NCI-H146 (cell line): ENCODE measurements at regions not wholly inside any gene's neighbourhood (a gene's known extent, or its start where the extent isn't known, plus 50 kb on each side); places are given as distances from the start of the nearest gene placed in this dataset.

Experiments used
- DNase-seq: peaks from one replicate; lab custom pipeline; 2025; lab: John Stamatoyannopoulos, UW

GRCh38 chr22:27008454-27008853 is 351.1 kb downstream of the MIAT start:
- DNase-seq: no peak

- DNase-seq: no peak
Measured at GRCh38 chr22:27011133-27011532, 353.7 kb downstream of the MIAT start.

- no peak for DNase-seq
Measured at GRCh38 chr22:27011717-27012116, 354.3 kb downstream of the MIAT start.

- DNase-seq: no peak
Measured at GRCh38 chr22:27019827-27020226, 362.4 kb downstream of the MIAT start.

GRCh38 chr22:27022274-27022895 is 365.0 kb downstream of the MIAT start:
- no peak for DNase-seq

GRCh38 chr22:27022896-27023361 is 365.5 kb downstream of the MIAT start:
- DNase-seq: no peak

GRCh38 chr22:27023591-27023990 is 366.2 kb downstream of the MIAT start:
- no peak for DNase-seq

- no peak for DNase-seq
Measured at GRCh38 chr22:27024982-27025381, 367.6 kb downstream of the MIAT start.

- no peak for DNase-seq
Measured at GRCh38 chr22:27028093-27028492, 370.7 kb downstream of the MIAT start.

- no peak for DNase-seq
Measured at GRCh38 chr22:27029584-27030130, 372.3 kb downstream of the MIAT start.

- no peak for DNase-seq
Measured at GRCh38 chr22:27032091-27032761, 374.8 kb downstream of the MIAT start.

- DNase-seq: no peak
Measured at GRCh38 chr22:27041745-27042310, 384.4 kb downstream of the MIAT start.

GRCh38 chr22:27043262-27043661 is 385.9 kb downstream of the MIAT start:
- no peak for DNase-seq

- DNase-seq: peak; percentile 5
Measured at GRCh38 chr22:27045103-27045947, 387.9 kb downstream of the MIAT start.

GRCh38 chr22:27046086-27046485 is 388.7 kb downstream of the MIAT start:
- peak; percentile 22 for DNase-seq

- no peak for DNase-seq
Measured at GRCh38 chr22:27046603-27047002, 389.2 kb downstream of the MIAT start.

- no peak for DNase-seq
Measured at GRCh38 chr22:27050771-27051170, 393.4 kb downstream of the MIAT start.

GRCh38 chr22:27051407-27051806 is 394.0 kb downstream of the MIAT start:
- no peak for DNase-seq

- peak; percentile 1 for DNase-seq
Measured at GRCh38 chr22:27057717-27058116, 400.3 kb downstream of the MIAT start.

- no peak for DNase-seq
Measured at GRCh38 chr22:27060190-27060589, 402.8 kb downstream of the MIAT start.

GRCh38 chr22:27062910-27063309 is 405.5 kb downstream of the MIAT start:
- no peak for DNase-seq

- no peak for DNase-seq
Measured at GRCh38 chr22:27063406-27063805, 406.0 kb downstream of the MIAT start.
